ENCODE measurements at regions not wholly inside any gene's neighbourhood (a gene's known extent, or its start where the extent isn't known, plus 50 kb on each side); places are given as distances from the start of the nearest gene placed in this dataset.
"Not testable (repeated sequence)": the region's sequence is repeated elsewhere in the genome, so short reads cannot be mapped to it uniquely, and the experiment has no call there.

GRCh38 chr15:24107948-24108347, 420.8 kb upstream of the NDN start:
- DNase-seq; H3K4me2 ChIP-seq (ENCODE audit: low read length); H3K27ac ChIP-seq (ENCODE audit: low read length); H3K9me3 ChIP-seq (ENCODE audit: low read length); intact Hi-C loops (cut with micrococcal nuclease); H3K79me2 ChIP-seq (ENCODE audit: low read length); H3K9ac ChIP-seq (ENCODE audit: low read length); H3K36me3 ChIP-seq (ENCODE audit: low read depth, low read length); H3K4me3 ChIP-seq (ENCODE audit: low read length); H4K20me1 ChIP-seq (ENCODE audit: low read length); CTCF ChIA-PET; H3K4me1 ChIP-seq (ENCODE audit: insufficient read depth, low read length); H3F3A ChIP-seq (ENCODE audit: low read length, unreplicated experiment); ATAC-seq; H2AFZ ChIP-seq (ENCODE audit: low read length); H3K27me3 ChIP-seq (ENCODE audit: low read length); POLR2A ChIA-PET (ENCODE audit: unreplicated experiment); H3K9me2 ChIP-seq (replicated peaks; ENCODE audit: low read length); BruUV-seq (replicated peaks): not testable (repeated sequence)

GRCh38 chr15:24108349-24108748, 421.2 kb upstream of the NDN start:
- H3K27ac ChIP-seq (ENCODE audit: low read length); H3K36me3 ChIP-seq (ENCODE audit: low read depth, low read length); H3K27me3 ChIP-seq (ENCODE audit: low read length); DNase-seq; H3F3A ChIP-seq (ENCODE audit: low read length, unreplicated experiment); CTCF ChIA-PET; H2AFZ ChIP-seq (ENCODE audit: low read length); H3K79me2 ChIP-seq (ENCODE audit: low read length); H3K4me3 ChIP-seq (ENCODE audit: low read length); H3K9ac ChIP-seq (ENCODE audit: low read length); H4K20me1 ChIP-seq (ENCODE audit: low read length); H3K4me2 ChIP-seq (ENCODE audit: low read length); H3K9me2 ChIP-seq (replicated peaks; ENCODE audit: low read length); POLR2A ChIA-PET (ENCODE audit: unreplicated experiment); intact Hi-C loops (cut with micrococcal nuclease); H3K9me3 ChIP-seq (ENCODE audit: low read length); ATAC-seq; H3K4me1 ChIP-seq (ENCODE audit: insufficient read depth, low read length); BruUV-seq (replicated peaks): not testable (repeated sequence)

- H3K4me1 ChIP-seq (ENCODE audit: insufficient read depth, low read length); H3K36me3 ChIP-seq (ENCODE audit: low read depth, low read length); H3K27me3 ChIP-seq (ENCODE audit: low read length); BruUV-seq (replicated peaks); H3K9ac ChIP-seq (ENCODE audit: low read length); intact Hi-C loops (cut with micrococcal nuclease); ATAC-seq; H3K9me3 ChIP-seq (ENCODE audit: low read length); H2AFZ ChIP-seq (ENCODE audit: low read length); H3K4me3 ChIP-seq (ENCODE audit: low read length); H3K27ac ChIP-seq (ENCODE audit: low read length); POLR2A ChIA-PET (ENCODE audit: unreplicated experiment); H3K4me2 ChIP-seq (ENCODE audit: low read length); H4K20me1 ChIP-seq (ENCODE audit: low read length); CTCF ChIA-PET; H3F3A ChIP-seq (ENCODE audit: low read length, unreplicated experiment); H3K9me2 ChIP-seq (replicated peaks; ENCODE audit: low read length); DNase-seq; H3K79me2 ChIP-seq (ENCODE audit: low read length): not testable (repeated sequence)
Observed at GRCh38 chr15:24139622-24140021, 452.5 kb upstream of the NDN start.

- POLR2A ChIA-PET (ENCODE audit: unreplicated experiment), result not testable (repeated sequence)
Observed at GRCh38 chr15:24145070-24145469, 458.0 kb upstream of the NDN start.

GRCh38 chr15:24146251-24146650, 459.1 kb upstream of the NDN start:
- Histone ChIP-seq H3F3A (ENCODE audit: low read length, unreplicated experiment) (no peaks in the 10 kb centered on the region), H3K4me3 (ENCODE audit: low read length) (no peak overlapping the region), H3K27me3 (ENCODE audit: low read length) (no peaks in the 10 kb centered on the region), H3K36me3 (ENCODE audit: low read depth, low read length) (no peaks in the 10 kb centered on the region; the same call in 1 of the 2 replicates), H3K79me2 (ENCODE audit: low read length) (no peaks in the 10 kb centered on the region), H3K4me1 (ENCODE audit: insufficient read depth, low read length) (no peaks in the 10 kb centered on the region), H4K20me1 (ENCODE audit: low read length) (no peaks in the 10 kb centered on the region), H3K9me3 (ENCODE audit: low read length) (peaks cover 4% of the 10 kb centered on the region; the same call in 1 of the 2 replicates), H3K4me2 (ENCODE audit: low read length) (no peak overlapping the region), H3K9ac (ENCODE audit: low read length) (no peak overlapping the region), H3K9me2 (replicated peaks; ENCODE audit: low read length) (no peaks in the 10 kb centered on the region), H3K27ac (ENCODE audit: low read length) (no peak overlapping the region), H2AFZ (ENCODE audit: low read length) (no peak overlapping the region)
- CTCF ChIA-PET, result no interaction called here
- intact Hi-C loops (cut with micrococcal nuclease), result no loop called here
- POLR2A ChIA-PET (ENCODE audit: unreplicated experiment), result no interaction called here
- BruUV-seq (replicated peaks), result no TSS peak
- TF ChIP-seq CTCF (conservative IDR thresholded peaks at IDR 0.05; ENCODE audit: low read depth, low read length), result no peak
- DNase-seq (no peak), ATAC-seq (no peak)

More at GRCh38 chr15:24145070-24145469, 458.0 kb upstream of the NDN start:
- H3K9me2 ChIP-seq (replicated peaks; ENCODE audit: low read length); H3K9ac ChIP-seq (ENCODE audit: low read length); CTCF ChIA-PET; H3K27me3 ChIP-seq (ENCODE audit: low read length); H3K36me3 ChIP-seq (ENCODE audit: low read depth, low read length); H3F3A ChIP-seq (ENCODE audit: low read length, unreplicated experiment); H3K9me3 ChIP-seq (ENCODE audit: low read length); ATAC-seq; H3K4me3 ChIP-seq (ENCODE audit: low read length); intact Hi-C loops (cut with micrococcal nuclease); H3K4me2 ChIP-seq (ENCODE audit: low read length); BruUV-seq (replicated peaks); H3K27ac ChIP-seq (ENCODE audit: low read length); H4K20me1 ChIP-seq (ENCODE audit: low read length); H3K4me1 ChIP-seq (ENCODE audit: insufficient read depth, low read length); DNase-seq; H2AFZ ChIP-seq (ENCODE audit: low read length); H3K79me2 ChIP-seq (ENCODE audit: low read length): not testable (repeated sequence)
